GM12878 (cell line): ENCODE measurements at regions not wholly inside any gene's neighbourhood (a gene's known extent, or its start where the extent isn't known, plus 50 kb on each side); places are given as distances from the start of the nearest gene placed in this dataset.

Experiments used
- ATAC-seq: fragments of 200-7000 bp; cut with Tn5 transposase; 3 replicates; pipeline ENCODE4 v1.9.1; 2020; ENCODE audit warnings: mild to moderate bottlenecking, moderate library complexity
- BruUV-seq: library from RNA; stranded (reverse); fragments of 400-500 nt; replicated peaks from 2 replicates; lab custom pipeline; 2021; lab: Mats Ljungman, UMichigan
- CTCF ChIA-PET: fragments of 300-600 bp; sonication (Branson Sonifier 250); formaldehyde crosslinking; extraction: SDS; loops from one replicate; lab custom pipeline; 2021; ENCODE audit warnings: inconsistent platforms; lab: Yijun Ruan, JAX
- POLR2A ChIA-PET: fragments of 350-600 bp; formaldehyde crosslinking; extraction: SDS; loops from one replicate; lab custom pipeline; 2021; ENCODE audit warnings: inconsistent platforms; lab: Charles Lee
- RAD21 ChIA-PET: fragments of 300-600 bp; sonication (Branson Sonifier 250); formaldehyde crosslinking; loops from one replicate; lab custom pipeline; 2023; ENCODE audit warnings: antibody characterized with exemption; ENCODE audit not compliant: unreplicated experiment; lab: Charles Lee
- SMC1A ChIA-PET: fragments of 300-600 bp; sonication (Branson Sonifier 250); formaldehyde crosslinking; loops from one replicate; lab custom pipeline; 2023; ENCODE audit not compliant: unreplicated experiment, uncharacterized antibody; lab: Charles Lee
- DNase-seq: peaks from one replicate; pipeline ENCODE4 v3.0.0-alpha.2; 2011; ENCODE audit warnings: low read depth, low spot score
- FAIRE-seq: peaks from 3 replicates; lab custom pipeline; 2011; peaks lifted over from hg19 to GRCh38; lab: Jason Lieb, UNC
- H2AFZ ChIP-seq: 2 replicates; pipeline ENCODE4 v1.6.0; 2011; ENCODE audit warnings: low read depth, low read length, control low read depth; ENCODE audit not compliant: control insufficient read depth
- H3K27ac ChIP-seq: 2 replicates; pipeline ENCODE4 v1.5.1; 2011; ENCODE audit warnings: control low read depth; ENCODE audit not compliant: control insufficient read depth, insufficient read depth
- H3K27me3 ChIP-seq, 2 experiments: replicated peaks in 1 of 2; 2 replicates each; pipeline versions ENCODE4 v1.6.0 to v1.6.1; 2011; ENCODE audit warnings: low read length in 1 of 2; ENCODE audit not compliant: control insufficient read depth in 2 of 2, insufficient read depth in 2 of 2
- H3K36me3 ChIP-seq, 2 experiments: 2 replicates each; pipeline ENCODE4 v1.5.1; 2011; ENCODE audit warnings: low read length in 1 of 2; ENCODE audit not compliant: control insufficient read depth in 2 of 2, insufficient read depth in 2 of 2
- H3K4me1 ChIP-seq: 2 replicates; pipeline ENCODE4 v1.6.1; 2011; ENCODE audit warnings: mild to moderate bottlenecking, low read length, moderate library complexity, mixed read lengths; ENCODE audit not compliant: control insufficient read depth, insufficient read depth
- H3K4me2 ChIP-seq: 2 replicates; pipeline ENCODE4 v1.6.0; 2011; ENCODE audit warnings: control low read depth; ENCODE audit not compliant: control insufficient read depth, insufficient read depth
- H3K4me3 ChIP-seq: fragments of 200-600 bp; sonication (generic); 2 replicates; pipeline ENCODE4 v1.5.1; 2016
- H3K79me2 ChIP-seq: 2 replicates; pipeline ENCODE4 v1.6.0; 2011; ENCODE audit warnings: low read length; ENCODE audit not compliant: control insufficient read depth, insufficient read depth
- H3K9ac ChIP-seq: 2 replicates; pipeline ENCODE4 v1.8.0; 2011; ENCODE audit warnings: low read length, control low read depth, mixed read lengths; ENCODE audit not compliant: control insufficient read depth, insufficient read depth
- H3K9me3 ChIP-seq: replicated peaks from 3 replicates; pipeline ENCODE4 v1.5.1; 2011; ENCODE audit warnings: mild to moderate bottlenecking, low read length; ENCODE audit not compliant: control insufficient read depth, insufficient read depth
- H4K20me1 ChIP-seq: 2 replicates; pipeline ENCODE4 v1.6.0; 2011; ENCODE audit not compliant: control insufficient read depth, insufficient read depth
- HDAC6 ChIP-seq: fragments of 200-600 bp; sonication (generic); IDR thresholded peaks from one replicate; pipeline ENCODE4 v1.8.0; 2017; ENCODE audit warnings: antibody characterized with exemption; ENCODE audit not compliant: unreplicated experiment
- IKZF2 ChIP-seq, 2 experiments: fragments of 450-650 bp; IDR thresholded peaks; 2 replicates each; pipeline ENCODE4 v1.6.1; 2017; ENCODE audit warnings: mild to moderate bottlenecking in 2 of 2, moderate library complexity in 2 of 2
- JUND ChIP-seq: IDR thresholded peaks from 2 replicates; pipeline ENCODE4 v1.6.1; 2012; ENCODE audit warnings: low read depth, mild to moderate bottlenecking, low read length, improper control_type of control experiment, moderate library complexity
- LARP7 ChIP-seq: fragments of 450-650 bp; IDR thresholded peaks from 2 replicates; pipeline ENCODE4 v1.6.1; 2017; ENCODE audit warnings: mild to moderate bottlenecking
- POLR2AphosphoS2 ChIP-seq: IDR thresholded peaks from 2 replicates; pipeline ENCODE4 v1.6.1; 2011; ENCODE audit warnings: low read depth, mild to moderate bottlenecking, low read length, improper control_type of control experiment, moderate library complexity
- RUNX3 ChIP-seq: IDR thresholded peaks from 2 replicates; pipeline ENCODE4 v1.6.1; 2012; ENCODE audit warnings: low read length, inconsistent platforms
- SMARCA5 ChIP-seq: fragments of 450-650 bp; IDR thresholded peaks from 2 replicates; pipeline ENCODE4 v1.6.1; 2017; ENCODE audit warnings: mild to moderate bottlenecking
- ZNF274 ChIP-seq: IDR thresholded peaks from one replicate; pipeline ENCODE4 v1.8.0; 2011; ENCODE audit not compliant: insufficient read length, insufficient read depth
- WGBS: methylation state at CpG from one replicate; pipeline ENCODE4 v1.1.6; 2016; ENCODE audit warnings: low lambda C conversion rate; ENCODE audit not compliant: insufficient replicate concordance, insufficient coverage; ENCODE audit errors: missing lambda C conversion rate; 5-methylcytosine and 5-hydroxymethylcytosine counted together
- in situ Hi-C: fragments of 300-500 bp; cut with MboI; formaldehyde crosslinking; loops from 9 replicates; pipeline ENCODE4 v1.14.3; 2018; ENCODE audit warnings: mixed read lengths
- intact Hi-C: fragments of 100-400 bp; cut with micrococcal nuclease; formaldehyde crosslinking; loops from one replicate; pipeline ENCODE4 v1.14.2; 2022; ENCODE audit not compliant: unreplicated experiment
- TF ChIP-seq, protein P1 (sequence below): fragments of 150-350 bp; IDR thresholded peaks from 2 replicates; pipeline ENCODE4 v1.6.1; 2016; ENCODE audit warnings: low read depth, low read length

DNA sequence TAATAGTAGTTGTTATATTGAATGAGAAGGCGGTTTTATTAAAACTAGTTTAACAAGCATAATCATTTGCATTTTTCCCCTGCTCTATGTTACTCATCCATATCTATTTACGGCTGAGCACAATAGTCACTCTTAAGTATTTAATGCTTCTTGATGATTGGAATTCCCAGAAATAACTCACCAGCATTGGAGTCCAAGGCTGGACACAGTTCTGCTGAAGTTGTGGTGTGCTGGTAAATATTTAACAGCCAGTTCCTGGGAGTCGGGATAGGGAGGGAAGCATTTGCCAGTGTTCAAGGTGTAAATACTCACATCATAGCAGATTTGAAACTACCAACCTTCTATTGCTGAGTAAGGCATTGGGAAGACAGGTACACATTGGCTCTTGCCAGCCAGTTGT, 315.1 kb downstream of the MTX2 start:
- no peak for FAIRE-seq
- ChIA-PET SMC1A (interaction anchor here (1.1 kb wide), 1 partner anchor 458 kb away, joined by 3 read pairs; no protein-coding TSS in a partner anchor), CTCF (no interaction called here), RAD21 (no interaction called here), POLR2A (no interaction called here)
- intact Hi-C loops = no loop called here
- peaks cover 0 to 2% of the 10 kb centered on the region in 2 experiments; a peak in 1 of 4 replicates for H3K27me3 ChIP-seq
- no peak overlapping the region for H3K4me3 ChIP-seq
- H3K27ac ChIP-seq = no peak overlapping the region
- no peak overlapping the region for H3K4me2 ChIP-seq
- no peak overlapping the region for H2AFZ ChIP-seq
- in situ Hi-C loops = no loop called here
- no peaks in the 10 kb centered on the region for H3K79me2 ChIP-seq
- no peak for DNase-seq
- TF ChIP-seq SMARCA5 (no peak), IKZF2 (IDR thresholded peaks at IDR 0.05) (no peak), ZNF274 (no peak), RUNX3 (no peak), JUND (no peak), LARP7 (no peak)
- no peak for ATAC-seq
- no peaks in the 10 kb centered on the region for H3K9me3 ChIP-seq
- no peak overlapping the region for H3K9ac ChIP-seq
- no peaks in the 10 kb centered on the region for H3K4me1 ChIP-seq
- BruUV-seq = no TSS peak
- 45% methylated on average over 3 of the region's 3 CpGs for WGBS
- no peaks in the 10 kb centered on the region for H4K20me1 ChIP-seq
- no peaks in the 10 kb centered on the region for H3K36me3 ChIP-seq

- intact Hi-C loops (no loop called here), in situ Hi-C loops (no loop called here)
- BruUV-seq = no TSS peak
- Histone ChIP-seq H3K4me2 (no peak overlapping the region), H3K4me1 (no peaks in the 10 kb centered on the region), H3K79me2 (no peaks in the 10 kb centered on the region), H3K9me3 (no peaks in the 10 kb centered on the region), H2AFZ (no peak overlapping the region), H4K20me1 (no peaks in the 10 kb centered on the region), H3K36me3 (no peaks in the 10 kb centered on the region), H3K27me3 (peaks cover 0 to 2% of the 10 kb centered on the region in 2 experiments; a peak in 1 of 4 replicates), H3K27ac (no peak overlapping the region), H3K9ac (no peak overlapping the region), H3K4me3 (no peak overlapping the region)
- WGBS = 0% methylated on average over 1 of the region's 1 CpG
- CTCF ChIA-PET = interaction anchor here (0.6 to 1.7 kb wide), 3 partner anchors 12 to 1357 kb away, joined by 3 to 7 read pairs (median 6); no protein-coding TSS in a partner anchor
- SMC1A ChIA-PET = interaction anchor here (1.1 to 1.4 kb wide), 3 partner anchors 18 to 458 kb away, joined by 3 to 5 read pairs (median 3); no protein-coding TSS in a partner anchor
- FAIRE-seq = no peak
- ATAC-seq = no peak
- RAD21 ChIA-PET = no interaction called here
- POLR2A ChIA-PET = interaction anchor here (0.9 kb wide), 1 partner anchor 14 kb away, joined by 3 read pairs; no protein-coding TSS in a partner anchor
- TF ChIP-seq POLR2AphosphoS2 (no peak), HDAC6 (no peak)
- TF ChIP-seq, protein P1, sequence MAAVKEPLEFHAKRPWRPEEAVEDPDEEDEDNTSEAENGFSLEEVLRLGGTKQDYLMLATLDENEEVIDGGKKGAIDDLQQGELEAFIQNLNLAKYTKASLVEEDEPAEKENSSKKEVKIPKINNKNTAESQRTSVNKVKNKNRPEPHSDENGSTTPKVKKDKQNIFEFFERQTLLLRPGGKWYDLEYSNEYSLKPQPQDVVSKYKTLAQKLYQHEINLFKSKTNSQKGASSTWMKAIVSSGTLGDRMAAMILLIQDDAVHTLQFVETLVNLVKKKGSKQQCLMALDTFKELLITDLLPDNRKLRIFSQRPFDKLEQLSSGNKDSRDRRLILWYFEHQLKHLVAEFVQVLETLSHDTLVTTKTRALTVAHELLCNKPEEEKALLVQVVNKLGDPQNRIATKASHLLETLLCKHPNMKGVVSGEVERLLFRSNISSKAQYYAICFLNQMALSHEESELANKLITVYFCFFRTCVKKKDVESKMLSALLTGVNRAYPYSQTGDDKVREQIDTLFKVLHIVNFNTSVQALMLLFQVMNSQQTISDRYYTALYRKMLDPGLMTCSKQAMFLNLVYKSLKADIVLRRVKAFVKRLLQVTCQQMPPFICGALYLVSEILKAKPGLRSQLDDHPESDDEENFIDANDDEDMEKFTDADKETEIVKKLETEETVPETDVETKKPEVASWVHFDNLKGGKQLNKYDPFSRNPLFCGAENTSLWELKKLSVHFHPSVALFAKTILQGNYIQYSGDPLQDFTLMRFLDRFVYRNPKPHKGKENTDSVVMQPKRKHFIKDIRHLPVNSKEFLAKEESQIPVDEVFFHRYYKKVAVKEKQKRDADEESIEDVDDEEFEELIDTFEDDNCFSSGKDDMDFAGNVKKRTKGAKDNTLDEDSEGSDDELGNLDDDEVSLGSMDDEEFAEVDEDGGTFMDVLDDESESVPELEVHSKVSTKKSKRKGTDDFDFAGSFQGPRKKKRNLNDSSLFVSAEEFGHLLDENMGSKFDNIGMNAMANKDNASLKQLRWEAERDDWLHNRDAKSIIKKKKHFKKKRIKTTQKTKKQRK = no peak
- no peak for DNase-seq
Measured at GRCh38 chr2:176585291-176585690, 316.0 kb downstream of the MTX2 start.
